GM12891 (cell line): ENCODE measurements at regions not wholly inside any gene's neighbourhood (a gene's known extent, or its start where the extent isn't known, plus 50 kb on each side); places are given as distances from the start of the nearest gene placed in this dataset.

Experiments
- POLR2A ChIP-seq: IDR thresholded peaks from 2 replicates; pipeline ENCODE4 v1.6.1; 2011; ENCODE audit warnings: low read depth, low read length, control low read depth
- POLR2AphosphoS5 ChIP-seq: IDR thresholded peaks from 2 replicates; pipeline ENCODE4 v1.6.1; 2011; ENCODE audit warnings: low read depth, low read length, control low read depth

DNA sequence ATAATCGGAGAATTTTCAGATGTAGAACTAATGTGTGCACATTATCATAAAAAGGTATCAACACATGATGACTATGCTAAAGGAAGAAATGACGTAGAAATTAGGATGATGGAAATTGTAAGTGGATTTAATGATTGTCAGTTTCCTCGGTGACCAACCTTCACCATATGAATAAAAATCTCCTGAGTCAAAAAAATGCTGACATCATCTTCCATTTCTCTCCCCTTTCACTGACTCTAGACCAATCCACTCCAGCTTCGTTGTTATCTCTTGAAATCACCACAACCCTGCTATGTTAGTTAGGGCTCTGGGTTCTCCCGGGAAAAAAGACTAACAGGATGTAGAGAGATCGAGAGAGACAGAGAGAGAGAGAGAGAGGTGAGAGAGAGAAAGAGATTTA, 204.8 kb upstream of the KYNU start:
- TF ChIP-seq POLR2AphosphoS5 (no peak), POLR2A (no peak)
